ENCODE measurements at regions not wholly inside any gene's neighbourhood (a gene's known extent, or its start where the extent isn't known, plus 50 kb on each side); places are given as distances from the start of the nearest gene placed in this dataset.

DNA sequence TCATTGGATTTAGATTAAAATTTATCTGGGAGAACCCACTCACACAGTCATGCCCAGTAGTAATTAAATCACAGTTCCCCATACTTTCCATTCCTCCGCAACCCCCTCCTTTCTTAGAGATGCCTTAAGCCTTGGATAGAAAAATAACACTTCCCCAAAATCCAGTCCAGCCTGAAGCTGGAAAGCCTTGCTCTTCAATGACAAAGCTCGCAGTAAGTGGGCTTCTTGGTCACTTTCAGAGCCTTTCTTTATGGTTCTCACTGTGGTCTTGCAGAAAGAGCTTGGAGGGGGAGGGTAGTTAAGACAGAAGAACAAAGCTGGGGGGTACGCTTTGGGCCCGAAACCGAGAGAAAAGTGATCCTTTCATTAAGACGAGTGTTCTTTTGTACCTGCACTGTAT, 802.1 kb upstream of the POU3F3 start:
- no peaks in the 10 kb centered on the region for H3K27me3 ChIP-seq
- H3K27ac ChIP-seq: no peak overlapping the region
- no peak for DNase-seq
- H3K36me3 ChIP-seq: no peaks in the 10 kb centered on the region
- H3K4me1 ChIP-seq: peaks cover 17% of the 10 kb centered on the region
- no peaks in the 10 kb centered on the region for H3K9me3 ChIP-seq (replicated peaks)
- H3K4me3 ChIP-seq: no peak overlapping the region

DNA sequence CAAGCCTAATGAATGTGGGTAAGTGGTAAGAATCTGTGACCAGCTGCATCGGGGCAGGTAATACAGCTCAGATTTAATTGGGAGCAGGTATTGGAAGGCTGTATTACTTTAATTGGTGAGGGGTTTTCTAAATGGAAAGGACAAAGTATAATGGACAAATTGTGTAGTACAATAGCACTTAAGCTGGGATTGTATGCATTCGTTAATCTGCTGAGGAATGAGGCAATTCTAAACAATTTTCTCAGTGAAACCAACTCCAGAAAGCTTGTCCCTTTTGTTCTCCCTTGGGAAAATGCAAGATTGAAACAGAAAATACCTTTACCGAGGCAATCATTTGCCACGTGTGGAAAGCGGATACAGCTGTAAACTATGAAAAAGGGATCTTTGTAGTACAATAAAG, 801.6 kb upstream of the POU3F3 start:
- no peaks in the 10 kb centered on the region for H3K36me3 ChIP-seq
- H3K9me3 ChIP-seq (replicated peaks): no peaks in the 10 kb centered on the region
- no peaks in the 10 kb centered on the region for H3K27me3 ChIP-seq
- DNase-seq: no peak
- H3K4me3 ChIP-seq: no peak overlapping the region
- H3K27ac ChIP-seq: no peak overlapping the region
- H3K4me1 ChIP-seq: peaks cover 17% of the 10 kb centered on the region

DNA sequence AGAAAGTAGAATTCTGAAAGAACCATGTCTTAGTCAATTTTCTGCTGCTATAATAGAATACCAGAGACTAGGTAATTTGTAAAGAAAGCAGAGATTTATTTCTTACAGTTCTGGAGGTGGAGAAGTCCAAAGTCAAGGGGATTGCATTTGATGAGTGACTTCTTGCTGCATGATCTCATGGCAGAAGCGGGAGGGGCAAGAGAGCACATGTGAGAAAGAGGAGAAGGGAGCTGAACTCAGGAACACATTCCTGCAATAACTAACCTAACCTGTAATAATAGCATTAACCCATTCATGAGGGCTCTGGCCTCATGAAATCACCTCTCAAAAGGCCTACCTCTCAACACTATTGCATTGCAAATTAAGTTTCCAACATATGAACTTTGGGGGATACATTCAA, 797.5 kb upstream of the POU3F3 start:
- Histone ChIP-seq H3K4me1 (peaks cover 12% of the 10 kb centered on the region; the same call in 1 of the 2 replicates), H3K9me3 (replicated peaks) (no peaks in the 10 kb centered on the region), H3K36me3 (no peaks in the 10 kb centered on the region), H3K27me3 (no peaks in the 10 kb centered on the region), H3K4me3 (no peak overlapping the region), H3K27ac (no peak overlapping the region)
- DNase-seq: no peak

DNA sequence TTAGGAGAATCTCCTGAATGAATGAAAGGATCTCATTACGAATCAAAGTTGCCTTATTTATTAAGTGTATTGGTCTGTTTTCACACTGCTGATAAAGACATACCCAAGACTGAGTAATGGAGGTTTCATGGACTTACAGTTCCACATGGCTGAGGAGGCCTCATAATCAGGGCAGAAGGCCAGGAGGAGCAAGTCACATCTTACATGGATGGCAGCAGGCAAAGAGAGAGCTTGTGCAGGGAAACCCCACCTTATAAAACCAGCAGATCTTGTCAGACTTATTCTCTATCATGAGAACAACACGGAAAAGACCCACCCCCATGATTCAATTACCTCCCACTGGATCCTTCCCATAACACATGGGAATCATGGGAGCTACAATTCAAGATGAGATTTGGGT, 785.2 kb upstream of the POU3F3 start:
- Histone ChIP-seq H3K36me3 (peaks cover 3% of the 10 kb centered on the region; the same call in 1 of the 2 replicates), H3K4me1 (no peaks in the 10 kb centered on the region), H3K9me3 (replicated peaks) (no peaks in the 10 kb centered on the region; the same call in 1 of the 2 replicates), H3K27me3 (no peaks in the 10 kb centered on the region), H3K27ac (no peak overlapping the region), H3K4me3 (no peak overlapping the region)
- DNase-seq: no peak

DNA sequence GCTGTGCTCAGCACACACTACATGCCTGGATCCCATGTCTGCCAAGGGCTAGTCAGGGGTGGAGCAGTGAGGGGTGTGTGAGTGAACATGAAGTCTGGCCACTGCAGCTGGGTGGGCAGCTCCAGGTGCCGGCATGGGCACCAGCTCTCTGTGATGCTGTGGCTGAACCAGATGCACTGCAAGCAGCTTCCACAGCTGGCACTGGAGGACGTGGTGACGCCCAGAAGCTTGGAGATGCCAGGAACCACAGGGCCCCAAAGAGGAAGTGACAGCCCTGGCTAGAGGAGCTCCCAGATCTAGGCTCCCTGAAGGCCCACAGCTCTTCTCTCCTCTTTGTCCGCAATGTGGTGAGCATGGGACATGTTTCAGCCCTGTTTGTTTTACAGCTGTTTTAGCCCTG, 776.3 kb upstream of the POU3F3 start:
- Histone ChIP-seq H3K9me3 (replicated peaks) (no peaks in the 10 kb centered on the region), H3K27me3 (no peaks in the 10 kb centered on the region), H3K4me1 (no peaks in the 10 kb centered on the region), H3K36me3 (no peaks in the 10 kb centered on the region), H3K27ac (no peak overlapping the region), H3K4me3 (no peak overlapping the region)
- no peak for DNase-seq

DNA sequence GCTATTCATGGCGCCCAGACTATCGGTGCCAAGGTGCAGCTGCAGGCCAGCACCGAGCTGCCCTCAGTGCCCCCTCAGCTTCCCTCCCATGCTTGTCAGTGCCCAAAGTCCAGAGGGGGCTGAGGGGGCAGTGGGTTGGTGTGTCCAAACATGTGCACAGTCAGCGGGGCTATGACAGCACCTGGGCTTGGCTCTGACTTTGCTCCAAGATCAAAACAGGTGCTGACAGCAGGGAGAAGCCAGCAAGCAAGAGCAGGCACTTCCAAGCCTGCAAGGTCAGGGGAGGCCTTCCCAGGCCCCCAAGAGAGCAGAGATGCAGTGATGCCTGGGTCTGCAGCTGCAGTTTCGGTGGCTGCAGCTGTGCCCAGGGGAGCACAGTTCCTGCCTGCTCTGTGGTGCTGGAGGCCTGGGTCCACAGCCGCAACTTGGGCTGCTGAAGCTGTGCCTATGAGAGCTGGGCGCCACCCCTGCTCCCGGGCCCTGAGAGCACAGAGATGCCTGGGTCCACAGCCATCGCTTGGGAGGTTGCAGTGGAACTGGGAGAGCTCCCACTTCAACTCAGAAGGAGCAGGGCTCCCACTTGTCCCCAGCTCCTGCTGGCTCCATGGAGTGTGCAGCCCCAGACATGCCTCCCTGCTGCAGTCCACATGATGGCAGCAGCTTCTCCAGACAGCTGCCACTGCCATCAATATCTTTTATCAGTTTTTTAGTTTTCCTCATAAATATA, 775.3 kb upstream of the POU3F3 start:
- Histone ChIP-seq H3K27me3 (no peaks in the 10 kb centered on the region), H3K36me3 (no peaks in the 10 kb centered on the region), H3K4me1 (no peaks in the 10 kb centered on the region), H3K4me3 (no peak overlapping the region), H3K27ac (no peak overlapping the region), H3K9me3 (replicated peaks) (no peaks in the 10 kb centered on the region)
- DNase-seq: peak in 1 of 2 experiments; percentile 5

DNA sequence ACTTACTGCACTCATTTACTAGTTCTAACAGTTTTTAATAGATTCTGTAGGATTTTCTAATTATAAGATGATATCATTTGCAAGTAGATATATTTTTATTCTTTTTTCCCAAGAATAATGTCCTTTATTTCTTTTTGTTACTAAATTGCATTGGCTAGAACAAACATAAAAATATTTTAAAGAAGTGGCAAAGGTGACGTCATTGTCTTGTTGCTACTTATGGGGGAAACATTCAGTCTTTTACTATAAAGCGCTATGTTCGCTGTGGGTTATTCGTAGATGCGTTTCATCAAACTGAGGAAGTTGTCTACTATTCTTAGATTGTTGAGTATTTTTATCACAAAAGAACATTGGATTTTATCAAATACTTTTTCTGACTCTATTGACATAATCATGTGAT, 765.2 kb upstream of the POU3F3 start:
- Histone ChIP-seq H3K4me3 (no peak overlapping the region), H3K4me1 (no peaks in the 10 kb centered on the region), H3K36me3 (no peaks in the 10 kb centered on the region), H3K9me3 (replicated peaks) (no peaks in the 10 kb centered on the region), H3K27ac (no peak overlapping the region), H3K27me3 (no peaks in the 10 kb centered on the region)
- no peak for DNase-seq

DNA sequence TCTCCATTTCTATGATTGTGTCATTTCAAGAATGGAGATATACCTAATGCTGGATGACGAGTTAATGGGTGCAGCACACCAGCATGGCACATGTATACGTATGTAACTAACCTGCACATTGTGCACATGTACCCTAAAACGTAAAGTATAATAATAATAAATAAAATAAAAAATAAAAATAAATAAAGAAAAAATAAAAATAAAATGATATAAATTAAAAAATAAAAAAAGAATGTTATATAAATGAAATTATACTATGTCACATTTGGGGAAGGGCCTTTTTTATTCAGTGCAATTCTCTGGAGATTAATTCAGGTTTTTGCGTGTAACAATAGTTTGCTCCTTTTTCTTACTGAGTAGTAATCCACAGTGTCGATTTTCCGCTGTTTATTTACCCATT, 763.5 kb upstream of the POU3F3 start:
- H3K36me3 ChIP-seq: no peaks in the 10 kb centered on the region
- no peaks in the 10 kb centered on the region for H3K9me3 ChIP-seq (replicated peaks)
- no peak overlapping the region for H3K27ac ChIP-seq
- H3K4me1 ChIP-seq: no peaks in the 10 kb centered on the region
- H3K4me3 ChIP-seq: no peak overlapping the region
- H3K27me3 ChIP-seq: no peaks in the 10 kb centered on the region
- no peak for DNase-seq

DNA sequence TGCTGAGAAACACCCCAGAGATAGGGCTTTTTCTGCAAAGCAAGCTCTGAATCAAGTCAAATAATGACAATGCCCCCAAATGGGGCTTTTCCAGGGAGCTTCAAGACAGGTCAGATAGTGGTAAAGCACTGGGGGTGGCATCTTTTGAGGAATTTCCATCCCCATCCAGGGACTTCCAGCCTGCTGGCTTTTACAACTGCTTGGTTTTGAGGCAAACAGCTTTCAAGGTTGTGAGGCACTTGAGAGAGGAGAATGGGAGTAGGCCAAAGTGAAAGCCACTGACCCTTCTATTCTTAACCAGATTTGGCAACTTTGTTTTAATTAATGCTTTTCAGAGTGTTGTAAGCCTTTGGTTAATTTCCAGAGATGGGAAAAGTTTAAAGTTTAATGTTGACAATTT, 762.0 kb upstream of the POU3F3 start:
- H3K9me3 ChIP-seq (replicated peaks): no peaks in the 10 kb centered on the region
- no peaks in the 10 kb centered on the region for H3K27me3 ChIP-seq
- no peaks in the 10 kb centered on the region for H3K36me3 ChIP-seq
- no peak overlapping the region for H3K27ac ChIP-seq
- H3K4me1 ChIP-seq: no peaks in the 10 kb centered on the region
- no peak for DNase-seq
- no peak overlapping the region for H3K4me3 ChIP-seq

DNA sequence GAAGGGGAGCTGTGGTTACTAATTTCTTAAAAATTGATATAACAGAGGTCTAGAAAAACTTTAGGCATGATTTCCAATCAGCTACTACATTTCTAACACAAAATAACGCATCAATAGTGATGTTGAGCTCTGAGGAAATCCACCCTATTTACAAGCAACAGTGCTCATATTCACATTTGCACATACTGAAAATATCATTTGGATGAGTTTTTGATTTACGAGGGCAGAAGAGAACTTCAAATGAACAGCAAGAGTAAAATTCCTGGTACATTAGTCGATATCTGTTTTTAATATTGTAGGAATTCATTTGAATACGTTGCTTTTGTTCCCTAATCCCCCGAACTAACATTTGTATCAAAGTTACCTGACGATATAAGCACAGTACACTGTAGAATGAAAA, 761.0 kb upstream of the POU3F3 start:
- DNase-seq: no peak

DNA sequence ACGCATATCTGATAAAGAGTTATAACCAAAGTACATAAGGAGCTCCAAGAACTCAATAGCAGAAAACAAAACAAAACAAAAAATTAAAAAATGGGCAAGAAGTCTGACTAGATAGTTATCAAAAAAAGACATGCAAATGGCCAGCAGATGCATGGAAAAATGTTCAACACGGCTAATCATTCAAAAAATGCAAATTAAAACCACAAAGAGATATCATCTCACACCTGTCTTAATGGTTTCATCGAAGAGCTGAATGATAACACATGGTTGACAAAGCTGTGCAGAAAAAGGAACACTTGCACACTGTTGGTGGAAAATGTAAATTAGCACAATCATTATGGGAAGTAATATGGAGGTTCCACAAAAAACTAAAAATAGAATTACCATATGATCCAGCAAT, 751.3 kb upstream of the POU3F3 start:
- no peak for DNase-seq
- H3K36me3 ChIP-seq: no peaks in the 10 kb centered on the region
- no peaks in the 10 kb centered on the region for H3K9me3 ChIP-seq (replicated peaks)
- no peak overlapping the region for H3K4me3 ChIP-seq
- no peaks in the 10 kb centered on the region for H3K27me3 ChIP-seq
- no peak overlapping the region for H3K27ac ChIP-seq
- no peaks in the 10 kb centered on the region for H3K4me1 ChIP-seq

More for the DNA sequence above, 761.0 kb upstream of the POU3F3 start:
- Histone ChIP-seq H3K27ac (no peak overlapping the region), H3K4me3 (no peak overlapping the region), H3K9me3 (replicated peaks) (no peaks in the 10 kb centered on the region), H3K36me3 (no peaks in the 10 kb centered on the region), H3K4me1 (no peaks in the 10 kb centered on the region), H3K27me3 (no peaks in the 10 kb centered on the region)

DNA sequence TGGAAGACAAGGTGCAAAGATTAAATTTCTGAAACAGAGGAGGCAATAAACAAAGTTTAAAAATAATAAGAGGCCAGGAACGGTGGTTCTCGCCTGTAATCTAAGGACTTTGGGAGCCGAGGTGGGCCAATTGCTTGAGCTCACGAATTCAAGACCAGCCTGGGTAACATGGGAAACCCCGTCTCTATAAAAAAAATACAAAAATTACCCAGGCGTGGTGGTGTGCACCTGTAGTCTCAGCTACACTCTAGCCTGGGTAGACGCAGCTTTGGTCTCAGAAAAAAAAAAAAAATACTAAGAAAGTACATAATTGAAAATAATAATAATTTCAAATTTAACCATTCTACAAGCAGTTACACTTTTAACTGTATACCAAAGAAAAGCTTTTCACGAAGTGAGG, 744.6 kb upstream of the POU3F3 start:
- no peak overlapping the region for H3K27ac ChIP-seq
- no peaks in the 10 kb centered on the region for H3K4me1 ChIP-seq
- no peaks in the 10 kb centered on the region for H3K36me3 ChIP-seq
- H3K27me3 ChIP-seq: no peaks in the 10 kb centered on the region
- H3K9me3 ChIP-seq (replicated peaks): no peaks in the 10 kb centered on the region
- DNase-seq: no peak
- no peak overlapping the region for H3K4me3 ChIP-seq

DNA sequence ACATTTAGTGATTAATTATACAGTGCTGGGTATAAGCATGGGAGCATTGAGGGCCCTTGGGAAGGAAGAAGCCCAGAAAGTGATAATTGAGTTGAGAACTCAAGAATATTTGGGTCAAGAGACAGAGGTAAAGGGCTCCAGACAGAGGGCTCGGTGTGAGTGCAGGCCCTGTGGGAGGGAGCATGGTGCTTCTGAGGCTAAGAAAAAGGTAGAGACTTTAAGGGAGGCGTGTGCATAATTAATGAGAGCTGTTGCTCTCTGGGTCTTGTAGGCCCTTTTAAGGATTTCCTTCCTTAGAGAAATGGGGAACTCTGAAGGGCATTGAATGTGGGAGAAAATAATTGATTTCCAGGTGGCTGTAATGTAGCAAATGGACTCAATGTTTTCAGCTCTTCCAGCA, 735.0 kb upstream of the POU3F3 start:
- DNase-seq: no peak
- H3K27ac ChIP-seq: no peak overlapping the region

DNA sequence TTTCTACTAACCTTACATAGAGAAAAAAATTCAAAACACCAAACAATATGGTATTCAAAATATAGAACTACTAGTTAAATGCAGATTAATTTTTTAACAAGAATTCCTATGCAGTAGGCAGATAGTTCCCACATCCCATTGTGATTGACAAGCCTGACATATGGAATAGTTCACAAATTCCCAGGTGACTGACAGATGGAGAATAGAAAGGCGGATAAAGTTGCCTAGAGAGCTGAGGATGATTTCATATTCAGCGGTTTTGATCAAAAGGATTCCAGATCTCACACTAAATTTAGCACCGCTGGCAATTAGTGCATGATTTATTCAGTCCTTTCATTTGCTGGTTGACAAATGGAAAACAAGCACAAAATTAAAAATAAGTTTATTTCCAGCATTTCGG, 733.7 kb upstream of the POU3F3 start:
- H3K27ac ChIP-seq: no peak overlapping the region
- H3K4me1 ChIP-seq: no peaks in the 10 kb centered on the region
- DNase-seq: no peak
- no peak overlapping the region for H3K4me3 ChIP-seq
- no peaks in the 10 kb centered on the region for H3K9me3 ChIP-seq (replicated peaks)
- no peaks in the 10 kb centered on the region for H3K36me3 ChIP-seq
- H3K27me3 ChIP-seq: no peaks in the 10 kb centered on the region

More for the DNA sequence above, 735.0 kb upstream of the POU3F3 start:
- H3K36me3 ChIP-seq: no peaks in the 10 kb centered on the region
- H3K4me1 ChIP-seq: no peaks in the 10 kb centered on the region
- no peaks in the 10 kb centered on the region for H3K9me3 ChIP-seq (replicated peaks)
- no peaks in the 10 kb centered on the region for H3K27me3 ChIP-seq
- no peak overlapping the region for H3K4me3 ChIP-seq

DNA sequence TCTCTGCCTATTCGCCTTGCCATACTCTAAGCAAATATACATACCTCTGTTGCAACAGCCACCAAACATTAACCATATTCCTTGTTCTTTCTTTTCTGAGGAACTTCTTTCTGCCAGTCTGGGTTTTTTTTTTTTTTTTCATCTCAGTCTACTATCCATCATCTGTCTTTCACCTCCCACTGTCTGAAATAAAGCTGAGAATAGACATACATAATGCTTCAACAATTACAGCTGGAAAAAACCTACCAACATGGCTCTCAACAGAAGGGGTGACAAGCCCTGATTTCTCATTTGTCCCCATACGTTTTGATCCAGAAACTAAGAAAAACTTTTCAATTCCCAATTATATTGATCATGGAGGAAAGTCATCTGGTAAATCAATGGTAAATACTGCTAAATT, 728.8 kb upstream of the POU3F3 start:
- H3K27ac ChIP-seq: no peak overlapping the region
- no peak overlapping the region for H3K4me3 ChIP-seq
- H3K9me3 ChIP-seq (replicated peaks): no peaks in the 10 kb centered on the region
- H3K27me3 ChIP-seq: peaks cover 3% of the 10 kb centered on the region; the same call in 1 of the 2 replicates
- no peaks in the 10 kb centered on the region for H3K4me1 ChIP-seq
- no peaks in the 10 kb centered on the region for H3K36me3 ChIP-seq
- DNase-seq: no peak

DNA sequence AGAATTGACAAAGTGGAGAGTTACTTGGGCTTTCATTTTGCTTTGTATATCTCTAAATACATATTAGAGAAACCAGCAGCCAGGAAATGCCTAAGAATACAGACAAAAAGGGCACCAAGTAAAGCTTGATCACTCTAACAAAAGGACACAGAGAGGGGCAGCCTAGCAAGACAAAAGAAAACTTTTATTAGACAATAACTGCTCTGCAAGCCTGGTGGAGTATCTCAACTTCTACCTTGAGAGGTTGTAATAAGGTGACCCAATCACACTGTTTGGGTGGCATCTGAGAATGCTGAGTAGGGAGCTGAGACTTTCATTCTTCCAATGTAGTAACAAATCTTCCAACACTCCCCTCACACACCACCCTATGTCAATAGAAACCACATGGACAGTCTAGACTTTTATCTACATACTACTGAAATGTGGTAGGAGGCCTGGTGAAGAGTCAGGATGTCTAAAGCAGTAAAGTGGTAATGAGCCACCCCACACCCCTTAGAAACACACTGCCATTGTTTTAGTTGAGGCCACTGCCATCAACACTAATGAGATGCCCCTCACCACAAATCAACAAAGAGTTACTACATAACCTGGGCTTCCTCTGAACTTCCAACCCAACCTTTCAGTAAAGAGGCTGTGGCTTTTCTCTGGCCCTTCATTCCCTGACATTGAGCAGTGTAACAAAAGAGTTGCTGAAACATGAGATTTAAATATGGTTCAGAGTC, 726.7 kb upstream of the POU3F3 start:
- Histone ChIP-seq H3K27ac (no peak overlapping the region), H3K9me3 (replicated peaks) (no peaks in the 10 kb centered on the region), H3K36me3 (no peaks in the 10 kb centered on the region), H3K4me1 (no peaks in the 10 kb centered on the region), H3K27me3 (peaks cover 3% of the 10 kb centered on the region; the same call in 1 of the 2 replicates), H3K4me3 (no peak overlapping the region)
- no peak for DNase-seq
